HepG2 (cell line): ENCODE measurements at regions not wholly inside any gene's neighbourhood (a gene's known extent, or its start where the extent isn't known, plus 50 kb on each side); places are given as distances from the start of the nearest gene placed in this dataset.

ENCODE experiments used
- ATAC-seq: fragments of 200-7000 bp; cut with Tn5 transposase; 3 replicates; pipeline ENCODE4 v1.9.1; 2020; ENCODE audit warnings: mild to moderate bottlenecking, moderate library complexity
- BruUV-seq: library from RNA; stranded (reverse); fragments of 400-500 nt; replicated peaks from 2 replicates; lab custom pipeline; 2021; lab: Mats Ljungman, UMichigan
- CTCF ChIA-PET: fragments of 300-600 bp; formaldehyde crosslinking; extraction: SDS; loops from one replicate; lab custom pipeline; 2021; ENCODE audit warnings: low total read pairs, inconsistent platforms, low intra/inter-chr PET ratio; lab: Yijun Ruan, JAX
- POLR2A ChIA-PET: fragments of 350-600 bp; sonication (Branson Sonifier 250); formaldehyde crosslinking; loops from one replicate; lab custom pipeline; 2020; ENCODE audit warnings: antibody characterized with exemption, inconsistent platforms; lab: Yijun Ruan, JAX
- DNase-seq: peaks from one replicate; pipeline ENCODE4 v3.0.0-alpha.2; 2015; ENCODE audit warnings: low spot score
- FAIRE-seq: peaks from 3 replicates; lab custom pipeline; 2011; peaks lifted over from hg19 to GRCh38; lab: Jason Lieb, UNC
- H2AFZ ChIP-seq: one replicate; pipeline ENCODE4 v1.6.1; 2011; ENCODE audit warnings: low read length, inconsistent platforms
- H3K27ac ChIP-seq: fragments of 300-600 bp; 3 replicates; pipeline ENCODE4 v1.8.0; 2011; ENCODE audit warnings: mixed run types, mild to moderate bottlenecking, mixed read lengths, low read length, inconsistent platforms; ENCODE audit not compliant: insufficient read depth; ENCODE audit errors: extremely low read length
- H3K27me3 ChIP-seq, 2 experiments: fragments of 200-600 bp in 1 of 2; 2 replicates in 1 of 2; 3 replicates in 1 of 2; pipeline versions ENCODE4 v1.6.0 to v1.8.0; 2011; ENCODE audit warnings: low read length in 2 of 2, mild to moderate bottlenecking in 2 of 2, moderate library complexity in 2 of 2, inconsistent platforms in 1 of 2; ENCODE audit not compliant: insufficient read depth in 2 of 2, control insufficient read depth in 1 of 2
- H3K36me3 ChIP-seq, 2 experiments: fragments of 200-600 bp in 1 of 2; replicated peaks in 1 of 2; 2 replicates in 1 of 2; 3 replicates in 1 of 2; pipeline versions ENCODE4 v1.5.1 to v1.8.0; 2011; ENCODE audit warnings: low read length in 2 of 2, inconsistent platforms in 1 of 2; ENCODE audit not compliant: insufficient read depth in 2 of 2, control insufficient read depth in 1 of 2
- H3K4me1 ChIP-seq: 2 replicates; pipeline ENCODE4 v1.5.1; 2012; ENCODE audit warnings: low read length, inconsistent platforms; ENCODE audit not compliant: insufficient read depth
- H3K4me2 ChIP-seq: 2 replicates; pipeline ENCODE4 v1.6.0; 2011; ENCODE audit warnings: low read depth, low read length, inconsistent platforms
- H3K4me3 ChIP-seq, 3 experiments: fragments of 200-600 bp in 1 of 3; sonication (generic), shearing (Covaris generic) in 1 of 3; replicated peaks in 1 of 3; 2 replicates each; pipeline ENCODE4 v1.5.1; 2011 to 2016; ENCODE audit warnings: low read length in 3 of 3, inconsistent platforms in 2 of 3, low read depth in 2 of 3, mild to moderate bottlenecking in 2 of 3, control low read depth in 1 of 3, mixed read lengths in 1 of 3; ENCODE audit not compliant: insufficient read depth in 1 of 3
- H3K79me2 ChIP-seq: one replicate; pipeline ENCODE4 v1.6.1; 2011; ENCODE audit warnings: low read length, inconsistent platforms; ENCODE audit not compliant: insufficient read depth
- H3K9ac ChIP-seq: 2 replicates; pipeline ENCODE4 v1.6.0; 2011; ENCODE audit warnings: mild to moderate bottlenecking, low read depth, low read length, inconsistent platforms; ENCODE audit not compliant: insufficient read depth
- H3K9me3 ChIP-seq: 2 replicates; pipeline ENCODE4 v1.5.1; 2012; ENCODE audit warnings: mild to moderate bottlenecking, low read length
- H4K20me1 ChIP-seq: 2 replicates; pipeline ENCODE4 v1.6.0; 2011; ENCODE audit warnings: inconsistent platforms, mild to moderate bottlenecking, low read length, moderate library complexity; ENCODE audit not compliant: insufficient read depth
- FOXA1 ChIP-seq, 2 experiments: fragments of 450-650 bp in 1 of 2; sonication (generic) in 1 of 2; formaldehyde crosslinking in 1 of 2; IDR thresholded peaks; 2 replicates each; pipeline versions ENCODE4 v1.4.0 to v1.6.1; 2016 to 2020; ENCODE audit warnings: missing genetic modification reagents in 1 of 2
- NFE2L2 ChIP-seq: fragments of 150-350 bp; IDR thresholded peaks from 2 replicates; pipeline ENCODE4 v1.6.1; 2014; ENCODE audit warnings: low read length
- SP4 ChIP-seq: sonication (generic); formaldehyde crosslinking; IDR thresholded peaks from 2 replicates; pipeline ENCODE4 v1.8.1; 2023; ENCODE audit warnings: mild to moderate bottlenecking, missing genetic modification reagents
- ZNF589 ChIP-seq: sonication (generic); formaldehyde crosslinking; conservative IDR thresholded peaks from 2 replicates; pipeline ENCODE4 v1.8.0; 2022; ENCODE audit warnings: mild to moderate bottlenecking, moderate library complexity, missing genetic modification reagents
- ZSCAN9 ChIP-seq: IDR thresholded peaks from 2 replicates; pipeline ENCODE4 v1.6.1; 2016; ENCODE audit warnings: borderline replicate concordance
- WGBS: methylation state at CpG from one replicate; pipeline ENCODE4 v1.1.6; 2017; ENCODE audit warnings: low lambda C conversion rate; 5-methylcytosine and 5-hydroxymethylcytosine counted together
- in situ Hi-C: cut with HindIII; loops from 2 replicates; pipeline ENCODE4 v1.10.0; 2017; ENCODE audit warnings: low pct_unique_long_range_greater_than_20kb; ENCODE audit not compliant: extremely low pct_ligation_motif_present
- intact Hi-C: fragments of 100-400 bp; cut with micrococcal nuclease; formaldehyde crosslinking; loops from one replicate; pipeline ENCODE4 v1.10.0; 2022; ENCODE audit not compliant: unreplicated experiment
- TF ChIP-seq, protein P1 (sequence below), 2 experiments: sonication (generic) in 1 of 2; formaldehyde crosslinking in 1 of 2; IDR thresholded peaks; 2 replicates each; pipeline versions ENCODE4 v1.4.0 to v1.6.1; 2016 to 2020; ENCODE audit warnings: borderline replicate concordance in 1 of 2, low read depth in 1 of 2, mild to moderate bottlenecking in 1 of 2, missing genetic modification reagents in 1 of 2
- TF ChIP-seq, protein P2 (sequence below): sonication (generic); formaldehyde crosslinking; IDR thresholded peaks from 2 replicates; pipeline ENCODE4 v1.5.0; 2020; ENCODE audit warnings: missing genetic modification reagents

DNA sequence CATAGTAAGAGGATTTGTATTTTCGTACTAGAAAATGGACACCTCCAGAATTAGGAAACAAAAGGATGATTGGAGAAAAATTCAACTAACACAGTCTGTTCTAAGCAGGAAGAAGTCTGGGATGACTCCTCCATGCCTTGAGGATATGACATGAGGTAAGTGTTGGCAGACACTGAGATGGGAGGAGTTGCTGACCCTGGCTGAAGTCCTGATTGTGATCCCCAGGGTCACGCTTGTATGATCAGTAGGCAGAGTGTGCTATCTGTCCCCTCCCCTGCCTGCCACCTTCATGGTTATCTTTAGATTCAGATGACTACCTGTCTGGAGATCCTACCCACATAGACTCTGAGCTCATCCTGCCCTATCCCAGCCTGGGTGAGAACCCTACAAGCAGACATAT lies 249.1 kb downstream of the C1orf94 start:
- FAIRE-seq (no peak), ATAC-seq (no peak)
- POLR2A ChIA-PET: no interaction called here

More for the DNA sequence above, 249.1 kb downstream of the C1orf94 start:
- no TSS peak for BruUV-seq
- Histone ChIP-seq H3K27me3 (no peaks in the 10 kb centered on the region; a peak in 1 of 5 replicates), H3K4me3 (no peak overlapping the region), H4K20me1 (no peaks in the 10 kb centered on the region), H3K79me2 (no peaks in the 10 kb centered on the region), H3K27ac (no peak overlapping the region), H3K4me2 (no peak overlapping the region), H3K9ac (no peak overlapping the region), H3K4me1 (no peaks in the 10 kb centered on the region), H3K36me3 (no peaks in the 10 kb centered on the region), H2AFZ (no peak overlapping the region), H3K9me3 (no peaks in the 10 kb centered on the region)
- CTCF ChIA-PET: no interaction called here
- DNase-seq: no peak
- 0% methylated on average over 1 of the region's 2 CpGs for whole genome bisulfite sequencing
- in situ Hi-C loops (no loop called here), intact Hi-C loops (no loop called here)
- TF ChIP-seq ZNF589 (no peak), SP4 (no peak), NFE2L2 (no peak), FOXA1 (IDR thresholded peaks at IDR 0.05) (no peak), FOXA1 (CRISPR knock-in tag; IDR thresholded peaks at IDR 0.05) (no peak), ZSCAN9 (CRISPR knock-in tag) (no peak)
- TF ChIP-seq, protein P1, sequence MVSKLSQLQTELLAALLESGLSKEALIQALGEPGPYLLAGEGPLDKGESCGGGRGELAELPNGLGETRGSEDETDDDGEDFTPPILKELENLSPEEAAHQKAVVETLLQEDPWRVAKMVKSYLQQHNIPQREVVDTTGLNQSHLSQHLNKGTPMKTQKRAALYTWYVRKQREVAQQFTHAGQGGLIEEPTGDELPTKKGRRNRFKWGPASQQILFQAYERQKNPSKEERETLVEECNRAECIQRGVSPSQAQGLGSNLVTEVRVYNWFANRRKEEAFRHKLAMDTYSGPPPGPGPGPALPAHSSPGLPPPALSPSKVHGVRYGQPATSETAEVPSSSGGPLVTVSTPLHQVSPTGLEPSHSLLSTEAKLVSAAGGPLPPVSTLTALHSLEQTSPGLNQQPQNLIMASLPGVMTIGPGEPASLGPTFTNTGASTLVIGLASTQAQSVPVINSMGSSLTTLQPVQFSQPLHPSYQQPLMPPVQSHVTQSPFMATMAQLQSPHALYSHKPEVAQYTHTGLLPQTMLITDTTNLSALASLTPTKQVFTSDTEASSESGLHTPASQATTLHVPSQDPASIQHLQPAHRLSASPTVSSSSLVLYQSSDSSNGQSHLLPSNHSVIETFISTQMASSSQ (IDR thresholded peaks at IDR 0.05; ENCODE audit: low read depth): no peak
- TF ChIP-seq, protein P1 (CRISPR knock-in tag; IDR thresholded peaks at IDR 0.05; ENCODE audit: borderline replicate concordance): no peak
- TF ChIP-seq, protein P2, sequence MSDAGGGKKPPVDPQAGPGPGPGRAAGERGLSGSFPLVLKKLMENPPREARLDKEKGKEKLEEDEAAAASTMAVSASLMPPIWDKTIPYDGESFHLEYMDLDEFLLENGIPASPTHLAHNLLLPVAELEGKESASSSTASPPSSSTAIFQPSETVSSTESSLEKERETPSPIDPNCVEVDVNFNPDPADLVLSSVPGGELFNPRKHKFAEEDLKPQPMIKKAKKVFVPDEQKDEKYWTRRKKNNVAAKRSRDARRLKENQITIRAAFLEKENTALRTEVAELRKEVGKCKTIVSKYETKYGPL: no peak
